MV-4-11 (cell line): ENCODE measurements at regions not wholly inside any gene's neighbourhood (a gene's known extent, or its start where the extent isn't known, plus 50 kb on each side); places are given as distances from the start of the nearest gene placed in this dataset.
A peak's percentile ranks its signal among the peaks of the same experiment; 100 is the strongest.
"Not testable (repeated sequence)": the region's sequence is repeated elsewhere in the genome, so short reads cannot be mapped to it uniquely, and the experiment has no call there.

ENCODE experiments used
- DNase-seq: peaks from one replicate; lab custom pipeline; 2025; lab: John Stamatoyannopoulos, UW

DNA sequence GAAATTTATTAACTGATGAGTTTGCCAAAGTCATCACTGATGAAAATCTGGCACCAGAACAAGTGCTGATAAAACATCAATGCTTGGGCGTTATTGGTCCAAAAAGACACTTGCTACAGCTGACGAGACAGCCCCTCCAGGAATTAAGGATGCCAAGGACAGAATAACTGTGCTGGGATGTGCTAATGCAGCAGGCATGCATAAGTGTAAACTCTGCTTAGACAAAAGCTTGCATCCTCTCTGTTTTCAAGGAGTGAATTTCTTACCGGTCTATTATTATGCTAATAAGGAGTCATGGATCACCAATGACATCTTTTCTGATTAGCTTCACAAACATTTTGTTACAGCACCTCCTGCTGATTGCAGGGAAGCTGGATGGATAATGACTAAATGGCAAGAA lies 402.0 kb downstream of the LTN1 start:
- DNase-seq, result no peak

- no peak for DNase-seq
Measured at GRCh38 chr21:28590026-28590425, 402.7 kb downstream of the LTN1 start.

DNA sequence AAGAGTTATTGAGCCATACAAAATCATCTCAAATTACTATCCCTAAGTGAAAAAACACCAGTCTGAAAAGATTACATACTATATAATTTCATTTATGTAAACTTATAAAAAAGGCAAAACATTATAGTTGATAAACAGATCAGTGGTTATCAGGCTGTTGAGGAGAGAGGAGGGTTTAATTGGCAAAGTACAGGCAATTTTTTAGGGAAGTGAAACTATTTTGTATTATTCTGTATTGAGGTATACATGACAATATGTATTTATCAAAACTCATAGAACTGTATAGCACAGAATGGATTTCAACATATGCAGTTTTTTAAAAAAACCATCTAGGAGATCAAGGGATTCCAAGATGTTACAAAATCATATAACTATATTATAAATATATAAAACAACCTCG lies 403.7 kb downstream of the LTN1 start:
- no peak for DNase-seq

DNA sequence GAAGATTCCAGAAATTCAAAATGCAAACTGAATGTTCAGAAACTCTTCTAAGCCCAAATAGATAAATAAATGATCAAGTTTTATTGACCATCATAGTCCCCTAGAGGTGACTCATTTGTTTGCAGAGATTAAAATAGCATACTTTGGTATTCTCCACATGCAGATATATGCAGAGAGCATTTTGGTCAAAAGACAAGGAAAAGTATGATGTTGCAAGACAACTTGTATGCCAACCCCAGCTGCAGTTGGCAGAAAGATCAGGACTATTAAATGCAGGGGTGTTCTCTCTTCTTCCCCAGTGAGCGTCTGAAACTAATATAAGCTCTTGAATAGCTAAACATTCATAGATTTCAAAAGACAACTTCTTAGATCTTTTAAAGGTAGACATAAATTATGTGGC lies 404.9 kb downstream of the LTN1 start:
- DNase-seq, result no peak

- no peak for DNase-seq
Measured at GRCh38 chr21:28581976-28582375, 410.7 kb downstream of the LTN1 start.

DNA sequence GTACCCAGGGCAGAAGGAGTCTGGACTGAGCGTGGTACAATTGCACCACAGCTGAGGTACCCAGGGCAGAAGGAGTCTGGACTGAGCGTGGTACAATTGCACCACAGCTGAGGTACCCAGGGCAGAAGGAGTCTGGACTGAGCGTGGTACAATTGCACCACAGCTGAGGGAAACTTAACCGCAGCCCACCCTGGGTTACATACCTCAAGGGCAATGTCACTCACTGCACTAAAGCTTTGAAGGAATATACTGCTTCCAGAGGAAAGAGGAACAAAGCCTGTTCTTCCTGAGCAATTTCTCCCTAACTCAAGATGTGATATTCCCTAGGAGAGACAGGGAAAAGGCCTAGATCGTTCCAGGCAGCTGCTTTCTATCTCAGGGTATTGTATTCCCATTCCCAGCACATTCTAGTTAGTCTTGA lies 411.4 kb downstream of the LTN1 start:
- DNase-seq, result peak; percentile 67

GRCh38 chr21:28580585-28580984 lies 412.1 kb downstream of the LTN1 start:
- no peak for DNase-seq

DNA sequence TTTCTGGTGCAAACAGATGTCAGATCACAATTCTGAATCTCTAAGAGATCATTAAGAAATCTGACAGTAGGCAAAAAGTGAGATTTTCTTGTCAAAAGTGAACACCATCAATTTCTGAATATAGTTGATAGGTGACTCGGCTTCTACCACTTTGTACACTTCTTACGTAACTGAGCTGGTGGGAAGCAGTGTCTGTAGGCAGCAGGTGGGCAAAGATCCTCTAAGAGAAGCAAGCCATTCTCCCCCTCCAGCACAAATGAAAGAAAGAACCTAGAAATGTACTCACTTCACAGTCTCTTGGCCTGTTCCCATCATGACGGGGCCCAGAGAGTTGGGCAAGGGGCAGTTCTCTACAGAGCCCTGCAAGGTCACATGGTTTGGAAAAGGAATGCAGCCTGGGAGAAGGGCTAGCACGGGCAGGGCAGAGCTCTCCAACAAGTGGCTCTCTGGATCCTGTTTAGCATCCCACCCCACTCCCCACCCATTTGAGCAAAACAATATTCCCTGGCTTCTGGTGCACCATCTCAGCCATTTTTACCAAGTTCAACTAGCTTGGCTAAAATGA lies 412.6 kb downstream of the LTN1 start:
- no peak for DNase-seq

GRCh38 chr21:28568692-28569091 lies 424.0 kb downstream of the LTN1 start:
- no peak for DNase-seq

- DNase-seq, result not testable (repeated sequence)
Measured at GRCh38 chr21:28563933-28564332, 428.7 kb downstream of the LTN1 start.

- DNase-seq, result peak; percentile 67
Measured at GRCh38 chr21:28561772-28562171, 430.9 kb downstream of the LTN1 start.

DNA sequence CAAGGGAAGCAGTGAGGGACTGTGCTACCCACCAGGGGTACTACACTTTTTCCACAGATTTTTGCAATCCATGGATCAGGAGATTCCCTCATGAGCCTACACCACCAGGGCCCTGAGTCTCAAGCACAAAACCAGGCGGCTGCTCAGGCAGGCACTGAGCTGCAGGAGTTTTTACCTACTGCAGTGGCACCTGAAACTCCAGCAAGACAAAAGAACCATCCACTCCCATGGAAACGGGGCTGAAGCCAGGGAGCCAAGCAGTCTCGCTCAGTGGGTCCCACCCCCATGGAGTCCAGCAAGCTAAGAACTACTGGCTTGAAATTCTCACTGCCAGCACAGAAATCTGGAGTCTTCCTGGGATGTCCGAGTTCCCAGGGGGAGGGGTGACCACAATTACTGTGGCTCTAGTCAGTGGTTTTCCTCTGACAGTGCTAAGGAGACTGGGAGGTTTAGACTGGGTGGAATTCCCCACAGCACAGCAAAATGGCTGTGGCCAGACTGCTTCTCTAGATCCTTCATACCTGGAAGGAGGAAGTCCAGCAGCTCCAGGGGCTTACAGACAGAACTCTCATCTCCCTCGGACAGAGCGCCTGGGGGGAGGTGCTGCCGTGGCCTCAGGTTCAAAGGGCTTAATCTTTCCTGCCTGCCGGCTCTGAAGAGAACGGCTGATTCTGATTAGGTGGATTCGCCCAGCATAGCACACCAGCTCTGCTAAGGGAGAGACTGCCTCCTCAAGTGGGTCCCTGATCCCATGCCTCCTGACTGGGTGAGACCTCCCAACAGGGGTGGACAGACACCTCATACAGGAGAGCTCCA lies 437.8 kb downstream of the LTN1 start:
- no peak for DNase-seq

DNA sequence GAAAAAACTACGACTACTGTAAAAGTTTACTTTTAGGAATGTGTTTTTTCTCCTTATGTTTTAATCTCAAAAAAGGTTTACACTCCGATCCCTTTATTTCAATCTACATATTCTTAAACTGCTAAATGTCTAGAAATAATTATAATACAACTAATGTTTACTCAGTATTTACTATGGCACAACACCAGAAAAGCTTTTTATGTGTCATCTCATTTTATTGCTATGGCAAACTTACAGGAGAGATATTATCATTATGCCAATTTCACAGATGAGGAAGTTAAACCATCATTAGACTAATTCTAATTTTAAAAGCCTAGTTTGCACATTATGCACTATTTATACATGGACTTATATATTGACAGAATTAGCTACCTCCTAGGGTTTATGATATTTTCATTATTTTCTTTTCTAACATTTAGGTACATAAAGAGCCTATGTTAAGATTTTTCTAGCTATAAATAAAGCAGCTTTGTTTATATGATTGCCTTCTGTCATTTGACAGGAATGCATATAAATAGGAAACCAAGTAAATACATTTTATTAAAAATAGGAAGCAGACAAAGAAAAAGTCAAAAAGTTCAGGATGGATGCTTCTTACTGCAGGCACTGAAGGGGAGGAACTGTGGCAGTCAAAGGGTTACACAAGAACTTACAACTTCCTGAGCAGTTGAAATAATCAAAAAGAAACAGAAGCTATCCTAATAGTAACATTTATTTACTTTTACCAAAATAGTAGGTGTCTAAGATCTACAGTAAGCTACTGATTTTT lies 442.4 kb downstream of the LTN1 start:
- no peak for DNase-seq

DNA sequence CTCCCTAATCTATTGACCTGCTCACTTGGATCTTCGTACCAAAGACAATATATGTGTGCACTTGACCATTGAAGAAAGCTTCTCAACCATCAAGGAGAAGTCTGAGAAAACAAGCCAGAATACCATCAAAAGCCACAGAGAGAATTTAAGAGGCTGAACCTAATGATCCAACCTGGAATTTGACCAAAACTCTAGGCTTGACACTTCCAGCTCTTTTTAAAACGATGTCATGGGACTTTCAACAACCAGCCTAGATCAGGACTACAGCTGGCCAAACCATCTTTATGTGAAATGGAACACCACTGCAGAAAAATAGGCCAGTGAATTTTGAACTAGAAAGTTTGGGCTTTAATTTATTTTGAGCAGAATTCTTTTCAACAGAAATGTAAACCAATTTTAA lies 444.4 kb downstream of the LTN1 start:
- no peak for DNase-seq

GRCh38 chr21:28547766-28548165 lies 444.9 kb downstream of the LTN1 start:
- no peak for DNase-seq

DNA sequence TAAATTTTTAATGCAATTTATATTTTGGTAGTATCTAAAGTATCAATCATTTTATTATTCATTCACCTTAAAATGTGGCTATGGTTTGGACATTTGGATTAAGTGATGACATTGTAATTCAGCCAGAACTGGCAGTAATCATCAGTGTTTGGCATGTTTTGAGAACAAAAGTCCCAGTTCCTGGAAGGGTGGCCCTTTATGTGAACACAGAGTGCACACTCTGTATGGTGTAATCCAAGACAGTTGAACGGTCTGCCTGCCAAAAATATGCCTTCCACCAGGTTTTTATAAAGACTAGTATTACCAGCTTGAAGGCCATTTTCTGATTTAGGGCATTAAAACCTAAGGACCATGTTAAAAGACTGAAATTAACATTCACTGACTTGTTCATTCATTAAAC lies 448.7 kb downstream of the LTN1 start:
- DNase-seq, result peak; percentile 4

GRCh38 chr21:28541371-28542112 lies 451.1 kb downstream of the LTN1 start:
- DNase-seq, result no peak

DNA sequence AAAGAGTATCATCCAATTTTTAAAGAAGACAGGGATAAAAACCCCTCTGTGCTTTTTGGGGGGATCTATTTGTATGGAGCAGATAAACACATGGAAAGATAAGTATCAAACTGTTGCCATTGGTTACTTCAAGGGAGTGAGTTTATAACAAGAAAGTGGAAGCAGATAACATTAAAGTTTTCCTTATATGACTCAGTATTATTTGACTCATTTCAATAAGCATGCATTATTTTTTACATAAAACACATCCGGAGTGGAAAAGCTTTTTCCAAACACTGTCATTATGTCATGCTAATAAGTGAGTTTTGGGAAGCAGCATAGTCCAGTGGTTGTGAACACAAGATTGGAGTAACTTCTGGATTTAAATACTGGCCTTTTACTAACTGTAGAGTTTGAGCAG lies 452.2 kb downstream of the LTN1 start:
- no peak for DNase-seq

- DNase-seq, result no peak
Measured at GRCh38 chr21:28539623-28539988, 453.1 kb downstream of the LTN1 start.

GRCh38 chr21:28538987-28539622 lies 453.6 kb downstream of the LTN1 start:
- DNase-seq, result no peak

GRCh38 chr21:28537371-28538079 lies 455.2 kb downstream of the LTN1 start:
- no peak for DNase-seq
